HepG2 (cell line): ENCODE measurements at regions not wholly inside any gene's neighbourhood (a gene's known extent, or its start where the extent isn't known, plus 50 kb on each side); places are given as distances from the start of the nearest gene placed in this dataset.

Experiments
- ATAC-seq: fragments of 200-7000 bp; cut with Tn5 transposase; 3 replicates; pipeline ENCODE4 v1.9.1; 2020; ENCODE audit warnings: mild to moderate bottlenecking, moderate library complexity
- BruUV-seq: library from RNA; stranded (reverse); fragments of 400-500 nt; replicated peaks from 2 replicates; lab custom pipeline; 2021; lab: Mats Ljungman, UMichigan
- CTCF ChIA-PET: fragments of 300-600 bp; formaldehyde crosslinking; extraction: SDS; loops from one replicate; lab custom pipeline; 2021; ENCODE audit warnings: low total read pairs, inconsistent platforms, low intra/inter-chr PET ratio; lab: Yijun Ruan, JAX
- POLR2A ChIA-PET: fragments of 350-600 bp; sonication (Branson Sonifier 250); formaldehyde crosslinking; loops from one replicate; lab custom pipeline; 2020; ENCODE audit warnings: antibody characterized with exemption, inconsistent platforms; lab: Yijun Ruan, JAX
- DNase-seq: peaks from one replicate; pipeline ENCODE4 v3.0.0-alpha.2; 2015; ENCODE audit warnings: low spot score
- FAIRE-seq: peaks from 3 replicates; lab custom pipeline; 2011; peaks lifted over from hg19 to GRCh38; lab: Jason Lieb, UNC
- H2AFZ ChIP-seq: one replicate; pipeline ENCODE4 v1.6.1; 2011; ENCODE audit warnings: low read length, inconsistent platforms
- H3K27ac ChIP-seq: fragments of 300-600 bp; 3 replicates; pipeline ENCODE4 v1.8.0; 2011; ENCODE audit warnings: mixed run types, mild to moderate bottlenecking, mixed read lengths, low read length, inconsistent platforms; ENCODE audit not compliant: insufficient read depth; ENCODE audit errors: extremely low read length
- H3K27me3 ChIP-seq, 2 experiments: fragments of 200-600 bp in 1 of 2; 2 replicates in 1 of 2; 3 replicates in 1 of 2; pipeline versions ENCODE4 v1.6.0 to v1.8.0; 2011; ENCODE audit warnings: low read length in 2 of 2, mild to moderate bottlenecking in 2 of 2, moderate library complexity in 2 of 2, inconsistent platforms in 1 of 2; ENCODE audit not compliant: insufficient read depth in 2 of 2, control insufficient read depth in 1 of 2
- H3K36me3 ChIP-seq, 2 experiments: fragments of 200-600 bp in 1 of 2; replicated peaks in 1 of 2; 2 replicates in 1 of 2; 3 replicates in 1 of 2; pipeline versions ENCODE4 v1.5.1 to v1.8.0; 2011; ENCODE audit warnings: low read length in 2 of 2, inconsistent platforms in 1 of 2; ENCODE audit not compliant: insufficient read depth in 2 of 2, control insufficient read depth in 1 of 2
- H3K4me1 ChIP-seq: 2 replicates; pipeline ENCODE4 v1.5.1; 2012; ENCODE audit warnings: low read length, inconsistent platforms; ENCODE audit not compliant: insufficient read depth
- H3K4me2 ChIP-seq: 2 replicates; pipeline ENCODE4 v1.6.0; 2011; ENCODE audit warnings: low read depth, low read length, inconsistent platforms
- H3K4me3 ChIP-seq, 3 experiments: fragments of 200-600 bp in 1 of 3; sonication (generic), shearing (Covaris generic) in 1 of 3; replicated peaks in 1 of 3; 2 replicates each; pipeline ENCODE4 v1.5.1; 2011 to 2016; ENCODE audit warnings: low read length in 3 of 3, inconsistent platforms in 2 of 3, low read depth in 2 of 3, mild to moderate bottlenecking in 2 of 3, control low read depth in 1 of 3, mixed read lengths in 1 of 3; ENCODE audit not compliant: insufficient read depth in 1 of 3
- H3K79me2 ChIP-seq: one replicate; pipeline ENCODE4 v1.6.1; 2011; ENCODE audit warnings: low read length, inconsistent platforms; ENCODE audit not compliant: insufficient read depth
- H3K9ac ChIP-seq: 2 replicates; pipeline ENCODE4 v1.6.0; 2011; ENCODE audit warnings: mild to moderate bottlenecking, low read depth, low read length, inconsistent platforms; ENCODE audit not compliant: insufficient read depth
- H3K9me3 ChIP-seq: 2 replicates; pipeline ENCODE4 v1.5.1; 2012; ENCODE audit warnings: mild to moderate bottlenecking, low read length
- H4K20me1 ChIP-seq: 2 replicates; pipeline ENCODE4 v1.6.0; 2011; ENCODE audit warnings: inconsistent platforms, mild to moderate bottlenecking, low read length, moderate library complexity; ENCODE audit not compliant: insufficient read depth
- ATF4 ChIP-seq, 2 experiments: fragments of 450-650 bp in 1 of 2; sonication (generic) in 1 of 2; formaldehyde crosslinking; IDR thresholded peaks; 2 replicates each; pipeline versions ENCODE4 v1.5.0 to v1.8.0; 2020 to 2022; ENCODE audit warnings: mild to moderate bottlenecking in 1 of 2, missing genetic modification reagents in 1 of 2
- BCLAF1 ChIP-seq: fragments of 450-650 bp; IDR thresholded peaks from 2 replicates; pipeline ENCODE4 v1.6.1; 2017; ENCODE audit warnings: mild to moderate bottlenecking
- DMTF1 ChIP-seq: sonication (generic); formaldehyde crosslinking; IDR thresholded peaks from 2 replicates; pipeline ENCODE4 v1.4.0; 2020; ENCODE audit warnings: mild to moderate bottlenecking, missing genetic modification reagents
- ELK4 ChIP-seq: sonication (generic); formaldehyde crosslinking; IDR thresholded peaks from 2 replicates; pipeline ENCODE4 v1.9.0; 2021; ENCODE audit warnings: missing genetic modification reagents, borderline replicate concordance
- ESRRA ChIP-seq: sonication (generic); formaldehyde crosslinking; IDR thresholded peaks from 2 replicates; pipeline ENCODE4 v1.5.1; 2020; ENCODE audit warnings: mild to moderate bottlenecking, low read depth, missing genetic modification reagents
- ETV6 ChIP-seq: sonication (generic); formaldehyde crosslinking; conservative IDR thresholded peaks from 2 replicates; pipeline ENCODE4 v1.4.0; 2020; ENCODE audit warnings: missing genetic modification reagents
- FOXA1 ChIP-seq, 2 experiments: fragments of 450-650 bp in 1 of 2; sonication (generic) in 1 of 2; formaldehyde crosslinking in 1 of 2; IDR thresholded peaks; 2 replicates each; pipeline versions ENCODE4 v1.4.0 to v1.6.1; 2016 to 2020; ENCODE audit warnings: missing genetic modification reagents in 1 of 2
- GLMP ChIP-seq: sonication (generic); formaldehyde crosslinking; IDR thresholded peaks from 2 replicates; pipeline ENCODE4 v1.9.0; 2021; ENCODE audit warnings: missing genetic modification reagents, mild to moderate bottlenecking, borderline replicate concordance
- HNRNPH1 ChIP-seq: fragments of 200-400 bp; formaldehyde crosslinking; optimal IDR thresholded peaks from 2 replicates; pipeline ENCODE3; 2017; ENCODE audit warnings: mild to moderate bottlenecking, low read depth, low read length
- SNAI1 ChIP-seq: sonication (generic); formaldehyde crosslinking; IDR thresholded peaks from 2 replicates; pipeline ENCODE4 v1.5.0; 2020; ENCODE audit warnings: mild to moderate bottlenecking, missing genetic modification reagents, borderline replicate concordance
- SOX5 ChIP-seq: IDR thresholded peaks from 2 replicates; pipeline ENCODE4 v1.6.1; 2016; ENCODE audit warnings: borderline replicate concordance
- ZNF383 ChIP-seq: sonication (generic); formaldehyde crosslinking; IDR thresholded peaks from 2 replicates; pipeline ENCODE4 v1.4.0; 2020; ENCODE audit warnings: missing genetic modification reagents, mild to moderate bottlenecking, borderline replicate concordance
- ZNF7 ChIP-seq: IDR thresholded peaks from 2 replicates; pipeline ENCODE4 v1.6.1; 2016; ENCODE audit warnings: missing biosample characterization, missing genetic modification reagents
- ZNF788 ChIP-seq: sonication (generic); formaldehyde crosslinking; IDR thresholded peaks from 2 replicates; pipeline ENCODE4 v1.5.0; 2020; ENCODE audit warnings: mild to moderate bottlenecking, missing genetic modification reagents, borderline replicate concordance
- ZNF83 ChIP-seq: sonication (generic); formaldehyde crosslinking; IDR thresholded peaks from 2 replicates; pipeline ENCODE4 v1.4.0; 2020; ENCODE audit warnings: missing genetic modification reagents, mild to moderate bottlenecking, borderline replicate concordance
- ZNF839 ChIP-seq: sonication (generic); formaldehyde crosslinking; IDR thresholded peaks from 2 replicates; pipeline ENCODE4 v1.4.0; 2020; ENCODE audit warnings: missing genetic modification reagents, mild to moderate bottlenecking, borderline replicate concordance
- WGBS: methylation state at CpG from one replicate; pipeline ENCODE4 v1.1.6; 2017; ENCODE audit warnings: low lambda C conversion rate; 5-methylcytosine and 5-hydroxymethylcytosine counted together
- in situ Hi-C: cut with HindIII; loops from 2 replicates; pipeline ENCODE4 v1.10.0; 2017; ENCODE audit warnings: low pct_unique_long_range_greater_than_20kb; ENCODE audit not compliant: extremely low pct_ligation_motif_present
- intact Hi-C: fragments of 100-400 bp; cut with micrococcal nuclease; formaldehyde crosslinking; loops from one replicate; pipeline ENCODE4 v1.10.0; 2022; ENCODE audit not compliant: unreplicated experiment

- Histone ChIP-seq H3K9me3 (no peaks in the 10 kb centered on the region), H3K79me2 (no peaks in the 10 kb centered on the region), H3K9ac (no peak overlapping the region), H3K36me3 (no peaks in the 10 kb centered on the region), H4K20me1 (no peaks in the 10 kb centered on the region), H3K4me2 (no peak overlapping the region), H3K27me3 (peaks cover 0 to 23% of the 10 kb centered on the region in 2 experiments; a peak in 1 of 5 replicates), H3K27ac (no peak overlapping the region), H3K4me1 (no peaks in the 10 kb centered on the region), H2AFZ (no peak overlapping the region), H3K4me3 (no peak overlapping the region)
- intact Hi-C loops (no loop called here), in situ Hi-C loops (no loop called here)
- TF ChIP-seq ZNF839 (CRISPR knock-in tag) (no peak), DMTF1 (no peak), ETV6 (CRISPR knock-in tag) (no peak), ZNF383 (CRISPR knock-in tag) (no peak), ELK4 (CRISPR knock-in tag) (no peak), SNAI1 (CRISPR knock-in tag) (no peak), ATF4 (CRISPR knock-in tag; IDR thresholded peaks at IDR 0.05) (no peak), ZNF7 (CRISPR knock-in tag) (no peak), ZNF788 (no peak), BCLAF1 (no peak), ESRRA (no peak), GLMP (CRISPR knock-in tag) (no peak), FOXA1 (IDR thresholded peaks at IDR 0.05) (no peak), FOXA1 (CRISPR knock-in tag; IDR thresholded peaks at IDR 0.05) (no peak), HNRNPH1 (no peak), SOX5 (CRISPR knock-in tag) (no peak), ZNF83 (no peak)
- no peak for ATAC-seq
- DNase-seq = no peak
- FAIRE-seq = no peak
- 6% methylated on average over 2 of the region's 2 CpGs for WGBS
- ChIA-PET CTCF (no interaction called here), POLR2A (no interaction called here)
- no TSS peak for BruUV-seq
These were observed 512.0 kb downstream of the NPIPA7 start for GRCh38 chr16:16890964-16891363.
